GM12865 (cell line): ENCODE measurements at regions not wholly inside any gene's neighbourhood (a gene's known extent, or its start where the extent isn't known, plus 50 kb on each side); places are given as distances from the start of the nearest gene placed in this dataset.

ENCODE experiments used
- DNase-seq: peaks from one replicate; pipeline ENCODE4 v3.0.0; 2010; ENCODE audit warnings: low read depth
- H3K4me3 ChIP-seq: 2 replicates; pipeline ENCODE4 v1.5.1; 2011; ENCODE audit warnings: mild to moderate bottlenecking, low read depth, low read length, control low read depth
- CTCF ChIP-seq: IDR thresholded peaks from 2 replicates; pipeline ENCODE4 v1.5.1; 2011; ENCODE audit warnings: low read length, control low read depth, low read depth, inconsistent platforms; ENCODE audit not compliant: insufficient read depth; ENCODE audit errors: missing control alignments

- no peak for DNase-seq
- no peak overlapping the region for H3K4me3 ChIP-seq
- TF ChIP-seq CTCF: no peak
These were observed 194.1 kb upstream of the GRIK2 start for GRCh38 chr6:101199441-101199840.

- H3K4me3 ChIP-seq: no peak overlapping the region
- TF ChIP-seq CTCF: no peak
- no peak for DNase-seq
These were observed 190.6 kb upstream of the GRIK2 start for GRCh38 chr6:101202867-101203374.

GRCh38 chr6:101203664-101204063 lies 189.8 kb upstream of the GRIK2 start:
- no peak for TF ChIP-seq CTCF
- DNase-seq: no peak
- no peak overlapping the region for H3K4me3 ChIP-seq

GRCh38 chr6:101208152-101208551 lies 185.4 kb upstream of the GRIK2 start:
- TF ChIP-seq CTCF: no peak
- H3K4me3 ChIP-seq: no peak overlapping the region
- DNase-seq: no peak

- no peak for TF ChIP-seq CTCF
- H3K4me3 ChIP-seq: no peak overlapping the region
- no peak for DNase-seq
These were observed 180.9 kb upstream of the GRIK2 start for GRCh38 chr6:101212640-101213039.

GRCh38 chr6:101222007-101222406 lies 171.5 kb upstream of the GRIK2 start:
- no peak for DNase-seq
- TF ChIP-seq CTCF: no peak
- H3K4me3 ChIP-seq: no peak overlapping the region

- H3K4me3 ChIP-seq: no peak overlapping the region
- DNase-seq: no peak
- no peak for TF ChIP-seq CTCF
These were observed 168.8 kb upstream of the GRIK2 start for GRCh38 chr6:101224751-101225150.
